Trophoblast cell (in vitro differentiated cells and primary cell): ENCODE measurements at regions not wholly inside any gene's neighbourhood (a gene's known extent, or its start where the extent isn't known, plus 50 kb on each side); places are given as distances from the start of the nearest gene placed in this dataset.

Experiments
- DNase-seq, 2 donors: peaks; one replicate each; pipeline ENCODE4 v3.0.0-alpha.2; 2016
- H2AFZ ChIP-seq: 2 replicates; pipeline ENCODE4 v1.6.1; 2013; ENCODE audit warnings: low read length, moderate library complexity, mild to moderate bottlenecking; ENCODE audit not compliant: insufficient read depth, poor library complexity
- H2AK5ac ChIP-seq: 2 replicates; pipeline ENCODE4 v1.6.1; 2013; ENCODE audit warnings: mild to moderate bottlenecking, low read length
- H2BK120ac ChIP-seq: 2 replicates; pipeline ENCODE4 v1.6.1; 2013; ENCODE audit warnings: low read length, mild to moderate bottlenecking, moderate library complexity; ENCODE audit not compliant: insufficient read depth, poor library complexity
- H2BK12ac ChIP-seq: 2 replicates; pipeline ENCODE4 v1.6.1; 2013; ENCODE audit warnings: mild to moderate bottlenecking, low read length, moderate library complexity
- H2BK5ac ChIP-seq: 2 replicates; pipeline ENCODE4 v1.6.1; 2013; ENCODE audit warnings: low read length, low read depth, moderate library complexity, mild to moderate bottlenecking; ENCODE audit not compliant: poor library complexity
- H3K14ac ChIP-seq: 2 replicates; pipeline ENCODE4 v1.6.1; 2013; ENCODE audit warnings: mild to moderate bottlenecking, low read length
- H3K18ac ChIP-seq: 2 replicates; pipeline ENCODE4 v1.6.1; 2013; ENCODE audit warnings: mild to moderate bottlenecking, low read length
- H3K23ac ChIP-seq: 2 replicates; pipeline ENCODE4 v1.6.1; 2013; ENCODE audit warnings: low read length
- H3K27ac ChIP-seq: 2 replicates; pipeline ENCODE4 v1.5.1; 2013; ENCODE audit warnings: low read depth, mild to moderate bottlenecking, inconsistent platforms, low read length, moderate library complexity
- H3K27me3 ChIP-seq: 2 replicates; pipeline ENCODE4 v1.6.1; 2013; ENCODE audit warnings: inconsistent platforms, mild to moderate bottlenecking, low read length, moderate library complexity; ENCODE audit not compliant: insufficient read depth
- H3K36me3 ChIP-seq, 2 experiments: 1 replicate in 1 of 2; 2 replicates in 1 of 2; pipeline ENCODE4 v1.6.1; 2013; ENCODE audit warnings: low read length in 2 of 2, mild to moderate bottlenecking in 2 of 2, moderate library complexity in 1 of 2; ENCODE audit not compliant: insufficient read depth in 2 of 2, control insufficient read depth in 1 of 2
- H3K4ac ChIP-seq: 2 replicates; pipeline ENCODE4 v1.6.1; 2013; ENCODE audit warnings: low read depth, mild to moderate bottlenecking, low read length, moderate library complexity
- H3K4me1 ChIP-seq, 2 experiments: 1 replicate in 1 of 2; 2 replicates in 1 of 2; pipeline ENCODE4 v1.6.1; 2013; ENCODE audit warnings: low read length in 2 of 2, mild to moderate bottlenecking in 2 of 2, moderate library complexity in 1 of 2; ENCODE audit not compliant: insufficient read depth in 2 of 2, control insufficient read depth in 1 of 2
- H3K4me2 ChIP-seq: 2 replicates; pipeline ENCODE4 v1.6.1; 2013; ENCODE audit warnings: inconsistent platforms, mild to moderate bottlenecking, low read length, moderate library complexity
- H3K4me3 ChIP-seq: 2 replicates; pipeline ENCODE4 v1.5.1; 2013; ENCODE audit warnings: mild to moderate bottlenecking, low read depth, low read length, inconsistent platforms
- H3K79me1 ChIP-seq: one replicate; pipeline ENCODE4 v1.6.1; 2013; ENCODE audit warnings: low read length
- H3K79me2 ChIP-seq: 2 replicates; pipeline ENCODE4 v1.6.1; 2013; ENCODE audit warnings: low read length, mild to moderate bottlenecking; ENCODE audit not compliant: control insufficient read depth, insufficient read depth, poor library complexity
- H3K9ac ChIP-seq: 2 replicates; pipeline ENCODE4 v1.6.1; 2013; ENCODE audit warnings: mild to moderate bottlenecking, low read length
- H3K9me3 ChIP-seq: 2 replicates; pipeline ENCODE4 v1.6.1; 2013; ENCODE audit warnings: low read depth, mild to moderate bottlenecking, control low read depth, inconsistent platforms, low read length; ENCODE audit not compliant: insufficient read depth
- H4K12ac ChIP-seq: 2 replicates; pipeline ENCODE4 v1.6.1; 2013; ENCODE audit warnings: low read depth, mild to moderate bottlenecking, low read length, moderate library complexity
- H4K8ac ChIP-seq: 2 replicates; pipeline ENCODE4 v1.6.1; 2013; ENCODE audit warnings: low read depth, mild to moderate bottlenecking, low read length, moderate library complexity
- H4K91ac ChIP-seq: one replicate; pipeline ENCODE4 v1.6.1; 2013; ENCODE audit warnings: low read depth, mild to moderate bottlenecking, low read length, moderate library complexity
- WGBS: extraction: QIAGEN DNeasy Blood & Tissue Kit; methylation state at CpG from one replicate; pipeline ENCODE4 v1.1.7; 2013; ENCODE audit warnings: missing lambda C conversion rate; ENCODE audit not compliant: insufficient read length, insufficient coverage; ENCODE audit errors: extremely low coverage; 5-methylcytosine and 5-hydroxymethylcytosine counted together

DNA sequence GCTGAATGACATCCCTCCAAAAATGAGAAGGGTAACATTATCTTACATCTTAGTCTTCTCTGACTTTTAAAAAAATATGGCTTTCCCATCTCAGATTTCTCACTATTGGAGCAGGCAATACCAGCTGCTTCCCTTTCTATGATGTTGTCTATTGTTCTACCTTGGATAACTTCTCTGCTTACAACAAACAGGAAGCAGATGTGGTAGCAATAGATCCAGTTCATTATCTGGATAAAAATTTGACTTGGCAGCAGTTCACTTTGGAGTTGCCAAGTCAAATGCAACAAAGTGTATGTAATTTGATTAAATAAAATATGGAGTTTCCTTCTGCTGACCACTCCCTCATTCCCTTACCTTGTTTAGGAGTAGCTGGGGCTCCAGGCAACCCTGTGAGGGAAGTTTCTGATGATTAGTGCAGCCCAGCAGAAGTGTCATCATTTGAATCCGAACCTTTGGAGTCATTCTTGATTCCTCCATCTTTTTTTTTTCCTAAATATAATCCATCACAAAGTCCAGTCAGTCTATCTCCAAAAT lies 72.0 kb upstream of the GPRIN3 start:
- Histone ChIP-seq H3K27me3 (no peaks in the 10 kb centered on the region), H2AFZ (no peak overlapping the region), H4K8ac (no peak overlapping the region), H3K79me1 (no peaks in the 10 kb centered on the region), H3K36me3 (no peaks in the 10 kb centered on the region), H3K9me3 (no peaks in the 10 kb centered on the region), H3K9ac (no peak overlapping the region), H3K79me2 (no peaks in the 10 kb centered on the region), H3K4ac (no peak overlapping the region), H3K14ac (no peak overlapping the region), H2BK12ac (no peak overlapping the region), H4K12ac (no peak overlapping the region), H3K4me1 (no peaks in the 10 kb centered on the region), H2BK5ac (no peak overlapping the region), H2AK5ac (no peak overlapping the region), H4K91ac (no peak overlapping the region), H3K18ac (no peak overlapping the region), H3K23ac (no peak overlapping the region), H2BK120ac (no peak overlapping the region), H3K4me2 (no peak overlapping the region), H3K27ac (no peak overlapping the region), H3K4me3 (no peak overlapping the region)
- no CpG with 5 or more reads among the region's 1 CpG for whole genome bisulfite sequencing
- DNase-seq: no peak

DNA sequence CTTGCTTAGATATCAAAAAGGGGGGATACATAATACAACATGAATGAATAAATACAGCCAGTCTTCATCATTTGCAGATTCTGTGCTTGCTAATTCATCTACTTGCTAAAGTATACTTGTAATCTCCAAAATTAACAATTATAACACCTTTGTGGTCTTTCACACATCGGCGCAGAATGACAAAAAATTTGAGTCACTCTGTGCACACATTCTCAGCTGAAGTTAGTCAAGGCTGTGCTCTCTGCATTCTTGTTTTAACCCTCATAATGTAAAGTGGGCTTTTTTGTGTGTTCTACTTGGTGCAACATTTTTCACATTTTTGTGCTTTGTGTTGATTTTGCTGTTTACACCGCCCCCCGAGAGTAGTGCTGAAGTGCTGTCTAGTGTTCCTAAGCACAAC lies 65.8 kb upstream of the GPRIN3 start:
- Histone ChIP-seq H3K4ac (no peak overlapping the region), H3K18ac (no peak overlapping the region), H2BK120ac (no peak overlapping the region), H2AK5ac (no peak overlapping the region), H2BK12ac (no peak overlapping the region), H3K4me3 (no peak overlapping the region), H4K91ac (no peak overlapping the region), H3K36me3 (no peaks in the 10 kb centered on the region), H3K27me3 (no peaks in the 10 kb centered on the region), H2BK5ac (no peak overlapping the region), H3K79me2 (no peaks in the 10 kb centered on the region), H3K9ac (no peak overlapping the region), H2AFZ (no peak overlapping the region), H4K12ac (no peak overlapping the region), H3K79me1 (no peaks in the 10 kb centered on the region), H3K4me2 (no peak overlapping the region), H3K23ac (no peak overlapping the region), H3K9me3 (no peaks in the 10 kb centered on the region), H4K8ac (no peak overlapping the region), H3K4me1 (no peaks in the 10 kb centered on the region), H3K14ac (no peak overlapping the region), H3K27ac (no peak overlapping the region)
- no peak for DNase-seq
- WGBS: no CpG with 5 or more reads among the region's 4 CpGs

DNA sequence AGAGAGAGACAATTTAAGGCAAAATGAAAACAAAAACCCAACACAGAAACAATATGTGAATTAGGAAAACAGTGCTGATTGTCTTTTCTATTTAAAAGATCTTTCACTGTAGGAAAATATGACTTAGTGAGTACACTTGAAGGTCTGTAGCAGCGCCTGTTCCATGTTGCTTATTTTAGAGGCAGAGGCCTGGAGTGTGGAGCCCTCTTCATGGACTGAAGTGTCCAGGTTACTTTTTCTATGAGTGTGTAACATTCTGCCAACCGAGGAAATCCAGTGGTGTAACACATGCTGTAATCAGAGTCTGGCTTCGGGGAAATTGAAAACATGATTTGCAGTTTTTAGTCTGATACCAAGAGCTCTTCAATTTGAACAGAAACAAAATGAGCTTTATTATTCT lies 64.0 kb upstream of the GPRIN3 start:
- Histone ChIP-seq H3K23ac (no peak overlapping the region), H3K9me3 (no peaks in the 10 kb centered on the region), H3K36me3 (no peaks in the 10 kb centered on the region), H2BK5ac (no peak overlapping the region), H2BK120ac (no peak overlapping the region), H3K18ac (no peak overlapping the region), H4K8ac (no peak overlapping the region), H3K27me3 (no peaks in the 10 kb centered on the region), H3K4me2 (no peak overlapping the region), H4K91ac (no peak overlapping the region), H2BK12ac (no peak overlapping the region), H2AFZ (no peak overlapping the region), H3K4me3 (no peak overlapping the region), H3K4me1 (no peaks in the 10 kb centered on the region), H3K79me2 (no peaks in the 10 kb centered on the region), H3K4ac (no peak overlapping the region), H3K9ac (no peak overlapping the region), H3K79me1 (no peaks in the 10 kb centered on the region), H2AK5ac (no peak overlapping the region), H3K14ac (no peak overlapping the region), H4K12ac (no peak overlapping the region), H3K27ac (no peak overlapping the region)
- DNase-seq: no peak
- no CpG with 5 or more reads among the region's 3 CpGs for WGBS

DNA sequence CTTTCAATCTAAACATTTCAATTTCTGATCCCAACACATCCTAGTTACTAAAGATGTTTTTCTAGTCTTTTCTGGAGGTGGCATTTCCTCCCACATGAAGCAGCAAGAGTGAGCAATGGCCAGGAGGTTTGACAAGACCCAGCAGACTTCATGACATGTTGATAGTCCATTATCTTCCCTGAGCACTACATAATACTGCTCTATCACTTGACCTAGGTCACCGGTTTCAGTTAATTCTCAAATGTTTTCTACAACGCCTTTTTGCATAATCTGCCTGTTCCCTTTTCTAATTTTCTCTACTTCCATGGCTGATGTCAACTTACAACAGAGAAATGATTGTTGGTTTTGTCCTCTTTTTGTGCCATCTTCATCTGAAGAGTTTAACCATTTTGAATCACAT lies 62.0 kb upstream of the GPRIN3 start:
- H3K27ac ChIP-seq: no peak overlapping the region
- no peak overlapping the region for H2AFZ ChIP-seq
- no peaks in the 10 kb centered on the region for H3K36me3 ChIP-seq
- no peak overlapping the region for H3K4me3 ChIP-seq
- no peaks in the 10 kb centered on the region for H3K79me1 ChIP-seq
- H2BK12ac ChIP-seq: no peak overlapping the region
- no peaks in the 10 kb centered on the region for H3K27me3 ChIP-seq
- H3K79me2 ChIP-seq: no peaks in the 10 kb centered on the region
- no peak for DNase-seq
- H4K12ac ChIP-seq: no peak overlapping the region
- H3K4me1 ChIP-seq: no peaks in the 10 kb centered on the region
- no peak overlapping the region for H4K91ac ChIP-seq
- H3K14ac ChIP-seq: no peak overlapping the region
- H3K23ac ChIP-seq: no peak overlapping the region
- H2BK5ac ChIP-seq: no peak overlapping the region
- H3K4me2 ChIP-seq: no peak overlapping the region
- H2AK5ac ChIP-seq: no peak overlapping the region
- H3K9ac ChIP-seq: no peak overlapping the region
- no peaks in the 10 kb centered on the region for H3K9me3 ChIP-seq
- no peak overlapping the region for H3K4ac ChIP-seq
- no peak overlapping the region for H3K18ac ChIP-seq
- H4K8ac ChIP-seq: no peak overlapping the region
- WGBS: no CpG with 5 or more reads among the region's 2 CpGs
- no peak overlapping the region for H2BK120ac ChIP-seq
